ENCODE measurements at regions not wholly inside any gene's neighbourhood (a gene's known extent, or its start where the extent isn't known, plus 50 kb on each side); places are given as distances from the start of the nearest gene placed in this dataset.

GRCh38 chr3:95418251-95418650 is 1355.4 kb downstream of the NSUN3 start:
- no peak for DNase-seq

- no peak for DNase-seq
These were observed 1361.4 kb downstream of the NSUN3 start for GRCh38 chr3:95424279-95424678.

GRCh38 chr3:95434491-95434890 is 1371.6 kb downstream of the NSUN3 start:
- no peak for DNase-seq

- no peak for DNase-seq
These were observed 1374.5 kb downstream of the NSUN3 start for GRCh38 chr3:95437409-95437808.

GRCh38 chr3:95438274-95438673 is 1375.4 kb downstream of the NSUN3 start:
- no peak for DNase-seq

GRCh38 chr3:95442766-95443165 is 1371.6 kb upstream of the EPHA6 start:
- DNase-seq = no peak

- DNase-seq = no peak
These were observed 1364.6 kb upstream of the EPHA6 start for GRCh38 chr3:95449841-95450240.

- DNase-seq = no peak
These were observed 1361.2 kb upstream of the EPHA6 start for GRCh38 chr3:95453242-95453641.

- DNase-seq = no peak
These were observed 1357.6 kb upstream of the EPHA6 start for GRCh38 chr3:95456835-95457234.

GRCh38 chr3:95459706-95460105 is 1354.7 kb upstream of the EPHA6 start:
- no peak for DNase-seq

GRCh38 chr3:95460274-95460673 is 1354.1 kb upstream of the EPHA6 start:
- no peak for DNase-seq

GRCh38 chr3:95462161-95462560 is 1352.2 kb upstream of the EPHA6 start:
- DNase-seq = no peak

GRCh38 chr3:95464346-95464745 is 1350.0 kb upstream of the EPHA6 start:
- DNase-seq = no peak

GRCh38 chr3:95468331-95468730 is 1346.1 kb upstream of the EPHA6 start:
- no peak for DNase-seq

- no peak for DNase-seq
These were observed 1340.1 kb upstream of the EPHA6 start for GRCh38 chr3:95474338-95474737.

- no peak for DNase-seq
These were observed 1337.9 kb upstream of the EPHA6 start for GRCh38 chr3:95476534-95476933.

- DNase-seq = no peak
These were observed 1308.2 kb upstream of the EPHA6 start for GRCh38 chr3:95506174-95506573.

- no peak for DNase-seq
These were observed 1306.3 kb upstream of the EPHA6 start for GRCh38 chr3:95508124-95508523.

- no peak for DNase-seq
These were observed 1302.6 kb upstream of the EPHA6 start for GRCh38 chr3:95511828-95512227.

GRCh38 chr3:95514260-95514659 is 1300.1 kb upstream of the EPHA6 start:
- DNase-seq = no peak

GRCh38 chr3:95521396-95521795 is 1293.0 kb upstream of the EPHA6 start:
- no peak for DNase-seq

- no peak for DNase-seq
These were observed 1291.9 kb upstream of the EPHA6 start for GRCh38 chr3:95522449-95522848.

GRCh38 chr3:95539950-95540483 is 1274.4 kb upstream of the EPHA6 start:
- no peak for DNase-seq

- no peak for DNase-seq
These were observed 1248.9 kb upstream of the EPHA6 start for GRCh38 chr3:95565502-95565901.

- no peak for DNase-seq
These were observed 1247.0 kb upstream of the EPHA6 start for GRCh38 chr3:95567346-95567745.

GRCh38 chr3:95586754-95587153 is 1227.6 kb upstream of the EPHA6 start:
- DNase-seq = no peak
